ENCODE measurements at regions not wholly inside any gene's neighbourhood (a gene's known extent, or its start where the extent isn't known, plus 50 kb on each side); places are given as distances from the start of the nearest gene placed in this dataset.

DNA sequence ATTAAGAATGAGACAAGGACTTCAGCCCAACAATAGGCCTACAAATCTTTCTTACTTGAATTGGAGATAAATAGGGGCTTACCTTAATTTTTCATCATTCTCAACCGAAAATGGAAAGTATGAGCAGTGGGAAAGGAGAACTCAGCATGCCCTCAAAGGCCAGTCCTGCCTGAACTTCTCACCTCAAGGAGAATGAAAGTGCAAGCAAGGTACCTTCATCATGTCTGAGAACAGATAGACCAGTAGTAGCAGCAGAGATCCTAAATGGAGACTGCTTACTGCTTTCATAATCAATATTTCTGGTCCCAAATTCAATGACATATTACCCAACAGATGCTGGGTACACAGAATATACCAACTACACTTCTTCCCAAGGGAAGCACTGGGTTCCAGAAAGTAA lies 194.0 kb upstream of the SLITRK1 start:
- TF ChIP-seq EZH2 (IDR thresholded peaks at IDR 0.05; ENCODE audit: insufficient read depth, poor library complexity, severe bottlenecking) (no peak), EZH2phosphoT487 (IDR thresholded peaks at IDR 0.05; ENCODE audit: insufficient read depth, low read depth) (no peak)
